Fibroblast of skin of right quadriceps (primary cell): ENCODE measurements at regions not wholly inside any gene's neighbourhood (a gene's known extent, or its start where the extent isn't known, plus 50 kb on each side); places are given as distances from the start of the nearest gene placed in this dataset.

ENCODE experiments used
- DNase-seq: peaks from one replicate; pipeline ENCODE4 v3.0.0-alpha.2; 2013

GRCh38 chr10:2850202-2850601, 217.1 kb upstream of the PFKP start:
- DNase-seq: no peak

- DNase-seq: no peak
Observed at GRCh38 chr10:2844925-2845324, 222.4 kb upstream of the PFKP start.

GRCh38 chr10:2839081-2839725, 228.1 kb upstream of the PFKP start:
- no peak for DNase-seq

- peak; percentile 78 for DNase-seq
Observed at GRCh38 chr10:2837674-2838073, 229.7 kb upstream of the PFKP start.

DNA sequence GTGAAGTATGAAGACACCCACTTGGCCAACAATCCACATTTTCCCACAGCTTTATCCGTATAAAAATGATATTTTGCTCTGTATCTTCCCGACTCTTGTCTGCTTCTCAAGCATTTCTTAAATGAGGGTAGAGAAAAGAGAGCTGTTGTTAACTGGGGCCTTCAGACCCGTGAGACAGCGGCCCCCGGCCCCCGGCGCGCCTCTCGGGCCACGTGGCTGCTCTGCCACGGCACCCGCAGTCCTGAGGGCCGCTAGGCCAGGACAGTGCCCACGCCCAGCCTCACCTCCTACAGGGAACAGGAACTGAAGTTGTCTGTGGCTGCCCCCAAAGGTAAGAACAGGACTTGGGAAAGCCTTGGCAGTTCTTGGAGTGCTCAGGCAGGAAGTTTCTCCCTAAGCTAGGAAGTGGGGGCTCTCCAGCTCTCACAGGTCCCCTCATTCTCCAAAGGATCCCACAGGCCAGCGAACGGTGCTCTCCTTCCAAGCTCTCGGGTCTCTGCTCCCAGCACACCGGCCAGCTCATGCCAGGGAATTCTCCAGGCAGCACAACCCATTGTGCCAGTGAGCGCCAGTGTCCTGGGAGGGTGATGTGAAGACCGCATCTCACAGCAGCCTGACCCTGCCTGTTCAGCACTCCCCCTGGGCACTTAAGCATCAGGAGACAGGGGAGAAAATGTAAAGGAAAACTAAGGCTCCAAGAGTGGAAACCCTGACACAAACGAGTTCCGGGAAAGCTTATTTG, 230.3 kb upstream of the PFKP start:
- DNase-seq: no peak

- DNase-seq: no peak
Observed at GRCh38 chr10:2834214-2834613, 233.1 kb upstream of the PFKP start.

- DNase-seq: no peak
Observed at GRCh38 chr10:2831509-2831908, 235.8 kb upstream of the PFKP start.

DNA sequence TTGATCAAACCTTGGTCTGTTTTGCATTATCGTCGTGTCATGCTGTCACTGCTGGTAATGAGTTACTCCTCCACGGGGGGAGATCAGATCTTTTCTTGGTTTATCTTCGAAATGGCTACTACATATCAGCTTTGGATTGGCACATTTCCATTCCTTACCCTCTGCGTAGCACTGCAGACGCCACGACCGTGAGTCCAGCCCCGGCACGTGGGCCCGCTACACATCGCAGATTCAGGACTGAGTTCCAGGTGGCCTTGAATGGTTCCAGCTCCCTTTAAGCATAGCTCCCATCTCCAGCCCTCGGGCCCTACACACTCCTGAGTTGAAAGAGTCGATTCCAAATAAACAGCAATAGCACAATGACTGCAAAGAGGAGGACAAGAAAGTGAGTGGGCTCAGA, 238.6 kb upstream of the PFKP start:
- no peak for DNase-seq

- DNase-seq: no peak
Observed at GRCh38 chr10:2826675-2827074, 240.7 kb upstream of the PFKP start.

- no peak for DNase-seq
Observed at GRCh38 chr10:2825841-2826240, 241.5 kb upstream of the PFKP start.

DNA sequence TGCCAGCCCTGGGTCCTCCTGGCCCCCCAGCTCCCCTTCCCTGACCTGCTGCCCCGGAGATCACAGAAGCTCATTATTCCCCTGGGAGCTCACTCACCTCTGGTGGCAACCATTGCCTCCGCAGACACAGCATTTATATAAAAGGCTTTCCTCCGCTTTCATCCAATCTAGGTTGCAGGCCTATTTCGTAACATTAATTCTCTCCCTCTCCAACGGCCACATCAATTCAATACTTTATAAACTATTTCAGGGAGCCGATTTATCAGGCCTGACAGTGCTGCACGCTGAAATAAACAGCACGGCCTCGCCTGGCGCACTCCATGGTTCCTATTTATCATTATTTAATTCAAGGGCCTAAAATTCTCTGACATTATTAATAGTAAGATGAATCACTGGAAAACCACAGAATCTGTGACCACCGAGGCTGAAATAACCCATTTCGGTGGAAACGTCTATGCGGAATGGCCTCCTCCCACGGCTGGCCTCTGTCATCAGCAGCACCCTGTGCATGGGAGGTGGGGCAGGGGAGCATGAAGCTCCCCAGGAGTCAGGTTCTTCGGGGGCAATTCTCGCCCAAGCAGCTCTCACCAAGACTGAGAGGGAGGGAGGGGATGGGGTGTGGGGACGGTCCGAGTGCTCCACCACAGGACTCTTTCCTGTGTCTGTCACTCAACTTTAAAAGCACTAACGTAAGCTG, 249.3 kb upstream of the PFKP start:
- DNase-seq: no peak

GRCh38 chr10:2813693-2814092, 253.7 kb upstream of the PFKP start:
- no peak for DNase-seq

- no peak for DNase-seq
Observed at GRCh38 chr10:2813286-2813685, 254.1 kb upstream of the PFKP start.

GRCh38 chr10:2812631-2813030, 254.7 kb upstream of the PFKP start:
- no peak for DNase-seq

DNA sequence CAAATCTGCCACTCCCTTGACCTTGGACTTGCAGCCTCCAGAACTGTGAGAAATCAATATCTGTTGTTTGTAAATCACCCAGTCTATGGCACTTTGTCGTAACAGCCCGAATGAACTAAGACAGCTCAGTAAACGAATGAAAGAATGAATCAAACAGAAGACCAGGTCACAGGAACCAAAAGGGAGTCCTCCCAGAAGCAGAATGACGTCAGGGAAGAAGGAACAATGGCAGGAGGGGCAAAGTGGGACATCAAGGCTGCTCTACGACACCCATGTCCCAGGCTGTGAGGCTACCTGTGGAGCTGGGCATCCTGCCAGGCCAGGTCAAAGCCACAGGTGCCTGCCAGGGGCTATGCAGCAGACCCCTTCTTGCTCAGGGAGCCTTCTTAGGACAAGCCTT, 267.2 kb upstream of the PFKP start:
- DNase-seq: no peak

DNA sequence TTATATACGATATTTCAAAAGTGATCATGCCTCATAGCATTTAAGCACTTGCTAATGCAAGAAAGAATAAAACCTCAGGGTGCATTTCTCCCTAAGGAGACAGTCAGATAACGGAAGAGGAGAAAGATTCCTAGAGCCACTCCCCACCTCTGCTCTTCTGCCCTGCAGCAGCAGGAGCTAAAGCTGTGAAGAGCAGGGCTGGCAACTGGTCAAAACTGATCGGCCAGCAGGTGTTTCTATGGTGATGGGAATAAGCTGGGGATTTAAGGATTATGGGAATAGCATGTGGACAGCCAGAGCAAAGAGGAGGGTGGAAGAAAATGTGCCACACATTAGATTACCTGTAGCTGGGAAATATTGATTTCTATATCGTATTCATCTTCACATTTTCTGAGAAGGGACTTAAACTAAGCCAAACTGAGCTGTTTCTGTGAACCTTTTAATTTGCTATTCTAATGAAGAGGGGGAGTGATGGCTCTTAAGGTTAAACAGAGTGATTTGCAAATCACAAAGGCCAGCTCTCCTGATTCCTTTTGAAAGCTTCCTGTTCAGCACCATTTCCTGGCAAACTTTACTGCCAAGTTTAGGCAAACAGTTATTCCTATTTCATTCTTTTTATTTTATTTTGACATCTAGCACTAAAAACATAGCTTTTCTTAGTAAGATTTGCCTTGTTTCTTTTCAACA, 268.9 kb upstream of the PFKP start:
- DNase-seq: no peak

- DNase-seq: no peak
Observed at GRCh38 chr10:2791774-2792443, 275.4 kb upstream of the PFKP start.

- DNase-seq: no peak
Observed at GRCh38 chr10:2790396-2791188, 276.8 kb upstream of the PFKP start.

GRCh38 chr10:2786251-2786650, 281.1 kb upstream of the PFKP start:
- DNase-seq: no peak

GRCh38 chr10:2784766-2785165, 282.6 kb upstream of the PFKP start:
- no peak for DNase-seq

DNA sequence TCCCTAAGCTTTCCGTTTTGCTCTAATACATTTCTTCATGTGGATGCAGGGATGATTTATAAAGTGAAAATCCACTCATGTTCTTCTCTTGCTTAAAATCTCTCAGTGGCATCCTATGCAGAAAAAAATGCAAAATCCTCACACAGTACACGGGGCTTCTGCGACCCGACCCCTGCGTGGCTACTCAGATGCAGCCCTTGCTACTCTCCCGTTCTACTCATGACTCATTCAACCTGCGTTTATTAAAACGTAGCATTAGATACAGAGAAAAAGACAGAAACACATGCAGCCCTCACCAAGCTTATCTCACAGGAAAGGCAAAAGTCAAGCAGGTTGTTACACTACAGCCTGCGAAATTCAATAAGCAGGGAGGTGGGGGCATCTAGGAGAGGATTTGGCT, 284.4 kb upstream of the PFKP start:
- DNase-seq: no peak

GRCh38 chr10:2782265-2782664, 285.1 kb upstream of the PFKP start:
- DNase-seq: no peak
